Activated CD4-positive, alpha-beta T cell treated with anti-CD3 and anti-CD28 coated beads, Interleukin-2, amount 10 ng/mL, durations not matched to agents 24 days and 14 days (primary cell): ENCODE measurements at regions not wholly inside any gene's neighbourhood (a gene's known extent, or its start where the extent isn't known, plus 50 kb on each side); places are given as distances from the start of the nearest gene placed in this dataset.
"Not testable (repeated sequence)": the region's sequence is repeated elsewhere in the genome, so short reads cannot be mapped to it uniquely, and the experiment has no call there.

ENCODE experiments used
- DNase-seq: peaks from one replicate; pipeline ENCODE4 v3.0.0; 2022
- H3K27ac Mint-ChIP-seq: one replicate; pipeline ENCODE4 v1.8.0; 2022; ENCODE audit warnings: mild to moderate bottlenecking, mixed read lengths
- H3K27me3 Mint-ChIP-seq: one replicate; pipeline ENCODE4 v1.8.0; 2022; ENCODE audit warnings: mixed read lengths
- H3K36me3 Mint-ChIP-seq: one replicate; pipeline ENCODE4 v1.8.0; 2022; ENCODE audit warnings: low read depth, mild to moderate bottlenecking, mixed read lengths
- H3K4me1 Mint-ChIP-seq: one replicate; pipeline ENCODE4 v1.8.0; 2021; ENCODE audit warnings: mixed read lengths
- H3K4me3 Mint-ChIP-seq: one replicate; pipeline ENCODE4 v1.8.0; 2022; ENCODE audit warnings: mild to moderate bottlenecking, moderate library complexity, mixed read lengths
- H3K9me3 Mint-ChIP-seq: one replicate; pipeline ENCODE4 v1.8.0; 2021; ENCODE audit warnings: mixed read lengths
- intact Hi-C: fragments of 100-400 bp; cut with micrococcal nuclease; formaldehyde crosslinking; loops from one replicate; pipeline ENCODE4 v1.15.1; 2023

DNA sequence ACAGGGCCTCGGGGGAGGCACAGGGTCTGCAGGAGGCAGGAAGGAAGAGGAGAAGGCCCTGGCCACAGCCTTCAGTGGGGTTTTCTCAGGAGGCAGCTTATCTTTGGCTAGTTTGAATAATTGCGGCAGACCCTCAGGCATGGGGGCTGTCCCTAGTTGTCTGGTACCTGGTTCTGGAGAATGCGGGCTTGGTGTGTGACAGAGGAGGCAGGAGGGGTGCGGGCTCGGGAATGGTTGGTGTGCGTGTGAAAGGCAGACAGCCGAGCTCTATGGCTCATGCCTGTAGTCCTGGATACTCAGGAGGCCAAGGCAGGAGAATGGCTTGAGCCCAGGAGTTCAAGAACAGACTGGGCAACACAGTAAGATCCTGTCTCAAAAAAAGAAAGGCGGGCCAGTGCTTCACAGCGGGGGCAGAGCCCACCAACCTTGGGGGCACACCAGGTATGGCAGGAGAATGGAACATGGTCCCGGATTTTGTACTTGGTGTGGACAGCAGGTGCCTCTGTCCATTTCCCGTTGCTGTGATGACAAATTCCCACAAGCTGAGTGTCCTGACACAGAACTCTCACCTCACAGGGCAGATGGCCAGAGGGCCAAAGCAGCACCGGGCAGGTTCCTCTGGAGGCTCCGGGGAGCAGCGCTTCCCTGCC is 640.6 kb downstream of the TBC1D22A start:
- Mint-ChIP-seq H3K36me3 (no peaks in the 10 kb centered on the region), H3K4me3 (no peak overlapping the region), H3K27me3 (no peaks in the 10 kb centered on the region), H3K4me1 (no peaks in the 10 kb centered on the region), H3K27ac (no peak overlapping the region), H3K9me3 (no peaks in the 10 kb centered on the region)
- intact Hi-C loops = no loop called here
- DNase-seq = no peak

DNA sequence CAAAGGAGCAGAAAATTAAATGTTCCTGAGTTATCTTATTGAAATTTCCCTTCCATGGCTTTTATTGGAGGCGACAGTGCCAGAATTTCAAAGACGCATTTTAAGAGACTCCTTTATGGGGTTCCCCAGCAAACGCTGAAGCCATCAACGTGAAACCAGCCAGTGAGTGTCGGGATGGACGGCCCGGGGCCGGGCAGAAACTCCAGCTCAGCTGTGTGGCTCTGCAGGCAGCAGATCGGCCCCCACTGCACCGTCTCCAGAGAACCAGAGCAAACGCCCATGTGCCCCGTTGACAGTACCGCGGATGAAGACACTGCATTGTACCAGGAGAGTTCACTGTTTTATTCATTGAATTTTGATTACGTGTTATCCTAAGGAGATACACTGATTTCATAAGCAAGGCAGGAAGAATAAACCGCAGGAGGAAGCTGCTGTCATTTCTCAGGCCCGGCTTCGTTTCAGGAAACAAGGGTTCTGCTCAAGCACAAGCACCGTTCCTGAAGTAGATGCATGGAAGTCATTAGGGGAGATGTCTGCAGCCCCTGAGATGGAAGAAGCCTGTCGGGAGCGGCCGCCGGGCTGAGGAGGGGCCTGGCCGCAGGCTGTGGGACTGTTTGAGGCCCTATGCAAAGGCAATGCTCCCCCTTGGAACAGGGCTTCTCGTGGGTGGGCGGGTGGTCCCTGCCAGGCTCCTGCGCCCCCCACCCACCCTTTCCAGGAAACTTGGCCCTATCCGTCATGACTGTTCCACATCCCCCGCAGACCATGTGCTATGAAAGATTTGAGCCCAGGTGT is 639.7 kb downstream of the TBC1D22A start:
- no peaks in the 10 kb centered on the region for H3K27me3 Mint-ChIP-seq
- H3K4me1 Mint-ChIP-seq = no peaks in the 10 kb centered on the region
- no peak overlapping the region for H3K27ac Mint-ChIP-seq
- no peaks in the 10 kb centered on the region for H3K36me3 Mint-ChIP-seq
- H3K9me3 Mint-ChIP-seq = no peaks in the 10 kb centered on the region
- intact Hi-C loops = no loop called here
- no peak for DNase-seq
- H3K4me3 Mint-ChIP-seq = no peak overlapping the region

DNA sequence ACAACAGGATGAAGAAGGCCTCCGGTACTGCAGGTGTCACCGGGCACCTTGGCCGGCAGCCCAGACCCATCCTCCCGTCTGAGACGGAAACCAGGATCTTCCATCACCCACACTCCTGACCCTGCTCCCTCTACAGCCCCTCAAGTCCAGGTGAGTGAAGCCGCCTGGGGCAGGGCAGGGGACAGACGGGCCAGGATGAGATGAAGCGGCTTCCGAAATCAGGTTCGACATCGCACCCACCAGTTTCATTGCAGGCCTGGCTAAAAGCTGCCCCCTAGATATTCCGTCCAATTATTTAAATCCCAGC is 639.1 kb downstream of the TBC1D22A start:
- Mint-ChIP-seq H3K27ac (no peak overlapping the region), H3K9me3 (no peaks in the 10 kb centered on the region), H3K36me3 (no peaks in the 10 kb centered on the region), H3K4me3 (no peak overlapping the region), H3K4me1 (no peaks in the 10 kb centered on the region), H3K27me3 (no peaks in the 10 kb centered on the region)
- DNase-seq = no peak
- intact Hi-C loops = no loop called here

DNA sequence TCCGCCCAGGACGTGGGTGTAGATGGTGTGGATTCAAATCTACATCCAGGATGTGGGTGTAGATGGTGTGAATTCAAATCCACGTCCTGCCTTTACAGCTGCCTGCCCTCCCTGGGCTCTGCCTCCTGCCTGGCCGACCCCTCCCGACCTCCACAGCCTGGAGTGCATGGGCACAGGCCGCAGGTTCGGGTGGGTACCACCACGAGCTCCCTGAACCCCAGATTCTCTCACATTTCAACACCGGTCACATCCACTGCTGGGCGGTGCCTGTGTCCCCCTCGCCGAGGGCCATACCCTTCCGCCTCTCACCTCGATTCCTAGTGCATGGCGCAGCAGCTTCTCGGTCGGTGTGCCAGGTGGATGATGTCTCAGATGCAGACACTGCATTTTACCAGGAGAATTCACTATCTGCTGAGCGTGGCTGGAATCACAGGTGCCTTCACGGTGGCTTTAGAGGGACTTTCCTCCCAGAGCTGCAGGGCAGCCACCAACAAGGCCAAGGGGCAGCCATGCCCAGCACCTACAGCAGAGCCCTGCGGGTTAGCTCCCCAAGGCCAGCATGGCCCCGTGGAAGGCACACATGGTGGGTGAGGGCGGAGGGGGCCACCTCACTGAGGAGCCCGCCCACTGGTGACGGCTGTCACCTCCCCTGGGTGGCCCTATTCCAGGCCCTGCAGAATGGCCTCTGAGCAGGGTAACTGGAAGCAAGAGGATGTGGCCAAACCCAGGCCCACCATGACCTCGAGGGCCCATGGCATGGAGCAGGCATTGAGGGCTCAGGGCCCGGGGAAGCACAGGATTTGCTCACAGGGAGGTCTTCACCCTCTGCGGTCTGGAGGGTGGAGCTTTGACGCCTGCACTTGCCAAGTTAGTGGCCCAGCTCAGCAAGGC is 638.5 kb downstream of the TBC1D22A start:
- intact Hi-C loops = no loop called here
- H3K27ac Mint-ChIP-seq = no peak overlapping the region
- H3K27me3 Mint-ChIP-seq = no peaks in the 10 kb centered on the region
- no peaks in the 10 kb centered on the region for H3K36me3 Mint-ChIP-seq
- no peaks in the 10 kb centered on the region for H3K4me1 Mint-ChIP-seq
- H3K9me3 Mint-ChIP-seq = no peaks in the 10 kb centered on the region
- H3K4me3 Mint-ChIP-seq = no peak overlapping the region
- no peak for DNase-seq

DNA sequence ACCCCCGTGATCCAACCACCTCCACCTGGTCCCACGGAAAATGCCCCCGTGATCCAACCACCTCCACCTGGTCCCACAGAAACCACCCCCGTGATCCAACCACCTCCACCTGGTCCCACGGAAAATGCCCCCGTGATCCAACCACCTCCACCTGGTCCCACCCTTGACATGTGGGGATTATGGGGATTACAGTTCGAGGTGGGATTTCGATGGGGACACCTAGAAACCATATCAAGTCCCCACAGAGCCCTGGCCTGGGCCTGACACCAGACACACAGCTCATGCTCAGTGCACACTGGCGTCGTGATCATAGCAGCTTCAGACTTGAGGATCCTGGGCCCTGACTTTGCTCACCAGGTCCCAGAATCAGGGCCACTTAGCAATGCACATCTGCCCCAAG is 637.7 kb downstream of the TBC1D22A start:
- H3K9me3 Mint-ChIP-seq, intact Hi-C loops: not testable (repeated sequence)

DNA sequence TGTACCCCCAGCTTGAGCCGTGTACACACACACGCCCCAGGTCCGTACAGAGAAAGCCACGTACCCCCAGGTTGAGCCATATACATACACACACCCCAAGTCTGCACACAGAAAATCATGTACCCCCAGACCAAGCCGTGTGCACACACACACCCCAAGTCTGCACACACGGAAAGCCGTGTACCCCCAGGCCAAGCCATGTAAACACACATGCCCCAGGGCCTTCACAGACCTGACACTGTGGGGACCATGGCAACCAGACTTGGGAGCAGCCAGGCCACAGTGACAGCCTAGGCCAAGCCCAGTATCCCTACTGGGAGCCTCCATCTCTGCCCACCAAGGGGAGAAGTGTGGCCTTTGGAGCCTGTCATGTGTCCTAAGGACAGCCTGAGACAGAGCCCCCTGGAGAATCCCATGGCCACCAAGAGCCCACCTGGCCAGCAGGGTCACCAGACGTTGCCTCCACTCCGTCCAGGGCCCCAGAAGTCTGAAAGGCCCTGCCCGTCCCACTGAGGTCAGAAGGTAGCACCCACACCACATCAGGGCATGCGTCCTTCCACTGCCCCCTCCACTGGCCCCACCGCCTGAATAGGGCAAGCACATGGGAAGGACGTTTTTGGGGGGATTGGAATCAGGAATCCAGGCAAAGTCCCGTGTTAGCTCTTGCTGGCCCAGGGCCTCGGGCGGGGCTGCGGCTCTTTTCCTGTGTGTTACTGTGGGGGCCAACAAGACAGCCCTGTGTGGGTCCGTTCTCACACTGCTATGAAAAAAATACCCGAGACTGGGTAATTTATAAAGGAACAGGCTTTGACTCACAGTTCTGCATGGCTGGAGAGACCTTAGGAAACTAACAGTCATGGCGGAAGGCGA is 636.7 kb downstream of the TBC1D22A start:
- H3K4me3 Mint-ChIP-seq = no peak overlapping the region
- DNase-seq = no peak
- H3K4me1 Mint-ChIP-seq = no peaks in the 10 kb centered on the region
- no peaks in the 10 kb centered on the region for H3K9me3 Mint-ChIP-seq
- intact Hi-C loops = no loop called here
- no peaks in the 10 kb centered on the region for H3K36me3 Mint-ChIP-seq
- H3K27ac Mint-ChIP-seq = no peak overlapping the region
- no peaks in the 10 kb centered on the region for H3K27me3 Mint-ChIP-seq

More for the DNA sequence above, 637.7 kb downstream of the TBC1D22A start:
- H3K4me3 Mint-ChIP-seq, H3K27me3 Mint-ChIP-seq, H3K4me1 Mint-ChIP-seq, DNase-seq, H3K27ac Mint-ChIP-seq, H3K36me3 Mint-ChIP-seq: not testable (repeated sequence)

DNA sequence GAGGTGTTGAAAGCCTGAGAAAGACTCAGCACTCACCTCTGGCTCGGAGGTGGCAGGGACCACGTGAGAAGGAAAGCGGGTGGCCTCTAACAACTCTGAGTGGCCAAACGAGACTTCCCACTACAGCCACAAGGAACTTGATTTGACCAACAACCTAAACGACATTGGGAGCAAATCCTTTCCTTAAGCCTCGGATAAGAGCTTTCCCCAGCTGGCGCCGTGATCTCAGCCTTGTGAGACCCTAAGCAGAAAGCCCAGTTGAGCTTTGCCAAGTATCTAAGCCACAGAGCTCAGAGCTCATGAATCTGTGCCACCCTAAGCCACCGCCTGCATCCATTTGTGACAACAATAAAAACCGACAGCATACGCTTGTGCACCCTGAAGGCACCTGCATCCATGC is 636.0 kb downstream of the TBC1D22A start:
- no peak overlapping the region for H3K4me3 Mint-ChIP-seq
- intact Hi-C loops = no loop called here
- H3K27me3 Mint-ChIP-seq = no peaks in the 10 kb centered on the region
- H3K36me3 Mint-ChIP-seq = no peaks in the 10 kb centered on the region
- no peak for DNase-seq
- no peak overlapping the region for H3K27ac Mint-ChIP-seq
- H3K4me1 Mint-ChIP-seq = no peaks in the 10 kb centered on the region
- H3K9me3 Mint-ChIP-seq = no peaks in the 10 kb centered on the region

DNA sequence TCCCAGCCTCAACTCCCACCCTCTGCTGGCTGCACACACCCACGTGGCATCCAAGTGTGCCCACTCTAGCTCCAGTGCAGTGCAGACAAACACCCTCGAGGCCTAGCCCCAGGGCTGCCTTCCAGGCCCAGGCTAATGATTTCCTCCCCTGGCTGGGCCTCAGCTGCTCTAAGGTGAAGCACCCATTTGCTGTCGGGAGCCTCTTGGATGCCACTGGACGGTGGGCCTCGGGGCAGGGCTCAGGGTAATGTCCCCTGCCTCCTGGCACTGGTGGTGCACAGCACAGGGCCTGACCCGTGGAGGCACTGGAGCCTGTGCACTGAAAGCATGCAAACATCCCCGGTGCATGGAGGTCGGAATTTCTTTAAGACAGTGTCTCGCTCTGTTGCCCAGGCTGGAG is 635.2 kb downstream of the TBC1D22A start:
- H3K4me1 Mint-ChIP-seq = no peaks in the 10 kb centered on the region
- DNase-seq = no peak
- H3K27ac Mint-ChIP-seq = no peak overlapping the region
- no peak overlapping the region for H3K4me3 Mint-ChIP-seq
- no peaks in the 10 kb centered on the region for H3K9me3 Mint-ChIP-seq
- H3K27me3 Mint-ChIP-seq = no peaks in the 10 kb centered on the region
- H3K36me3 Mint-ChIP-seq = no peaks in the 10 kb centered on the region
- intact Hi-C loops = no loop called here

DNA sequence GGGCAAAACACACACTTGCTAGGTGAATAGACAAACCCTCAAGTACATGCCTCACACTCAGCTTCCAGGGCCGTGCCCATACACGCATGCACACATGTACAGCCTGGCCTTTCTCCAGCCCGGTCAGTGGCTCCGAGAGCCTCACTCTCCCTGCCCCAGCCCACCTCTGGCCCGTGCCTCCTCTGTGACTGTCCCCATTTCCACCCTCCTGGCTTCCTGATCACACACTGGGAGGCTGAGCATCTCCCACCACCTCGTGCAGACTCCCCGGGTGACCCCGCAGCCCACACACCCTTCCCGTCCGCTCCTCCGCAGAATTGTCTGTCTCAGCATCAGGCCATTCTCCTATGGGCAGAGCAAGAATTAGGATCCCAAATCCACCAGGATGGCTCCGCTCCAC is 634.1 kb downstream of the TBC1D22A start:
- Mint-ChIP-seq H3K4me1 (no peaks in the 10 kb centered on the region), H3K4me3 (no peak overlapping the region), H3K27ac (no peak overlapping the region), H3K36me3 (no peaks in the 10 kb centered on the region), H3K9me3 (no peaks in the 10 kb centered on the region), H3K27me3 (no peaks in the 10 kb centered on the region)
- DNase-seq = no peak
- intact Hi-C loops = no loop called here

DNA sequence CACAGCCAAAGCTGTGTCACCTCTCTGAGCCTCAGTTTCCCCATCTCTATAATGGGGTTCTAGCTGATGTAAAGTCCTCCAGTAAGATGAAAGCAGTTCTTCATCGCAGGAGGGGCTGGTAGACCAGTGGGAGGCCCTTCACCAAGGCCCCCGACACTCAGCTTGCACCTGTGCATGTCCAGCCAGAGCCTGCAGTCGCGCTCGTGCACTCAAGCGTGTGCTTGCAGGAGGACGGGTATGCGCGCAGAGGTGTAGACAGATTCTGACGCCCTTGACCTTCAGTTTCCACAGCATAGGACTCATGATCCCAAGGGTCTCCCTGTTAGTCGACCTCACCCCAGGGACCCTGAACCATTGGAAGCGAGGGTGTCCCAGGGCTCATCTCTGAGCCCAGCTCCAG is 633.7 kb downstream of the TBC1D22A start:
- Mint-ChIP-seq H3K36me3 (no peaks in the 10 kb centered on the region), H3K9me3 (no peaks in the 10 kb centered on the region), H3K4me3 (no peak overlapping the region), H3K27me3 (no peaks in the 10 kb centered on the region), H3K4me1 (no peaks in the 10 kb centered on the region), H3K27ac (no peak overlapping the region)
- DNase-seq = no peak
- intact Hi-C loops = no loop called here

DNA sequence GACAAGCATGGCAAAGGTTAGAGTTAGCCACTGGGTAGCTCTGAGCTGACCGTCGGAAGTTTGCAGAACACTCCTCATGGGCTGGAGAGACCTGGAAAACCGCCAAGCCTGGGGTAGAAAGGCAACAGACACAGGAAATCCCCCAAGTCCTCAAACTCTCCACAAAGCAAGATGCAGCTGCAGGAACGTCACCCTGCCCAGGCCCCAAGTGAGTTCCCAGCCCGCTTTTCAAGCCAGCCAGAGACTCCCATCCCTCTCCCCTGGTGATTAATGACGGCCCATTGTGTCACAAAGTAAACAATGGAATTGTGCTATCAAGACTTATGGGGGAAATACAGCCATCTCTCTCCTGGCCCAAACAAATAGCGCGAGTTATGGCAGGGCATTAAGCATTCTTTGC is 633.0 kb downstream of the TBC1D22A start:
- Mint-ChIP-seq H3K27me3 (no peaks in the 10 kb centered on the region), H3K9me3 (no peaks in the 10 kb centered on the region), H3K4me1 (no peaks in the 10 kb centered on the region), H3K27ac (no peak overlapping the region), H3K36me3 (no peaks in the 10 kb centered on the region), H3K4me3 (no peak overlapping the region)
- DNase-seq = no peak
- intact Hi-C loops = no loop called here

DNA sequence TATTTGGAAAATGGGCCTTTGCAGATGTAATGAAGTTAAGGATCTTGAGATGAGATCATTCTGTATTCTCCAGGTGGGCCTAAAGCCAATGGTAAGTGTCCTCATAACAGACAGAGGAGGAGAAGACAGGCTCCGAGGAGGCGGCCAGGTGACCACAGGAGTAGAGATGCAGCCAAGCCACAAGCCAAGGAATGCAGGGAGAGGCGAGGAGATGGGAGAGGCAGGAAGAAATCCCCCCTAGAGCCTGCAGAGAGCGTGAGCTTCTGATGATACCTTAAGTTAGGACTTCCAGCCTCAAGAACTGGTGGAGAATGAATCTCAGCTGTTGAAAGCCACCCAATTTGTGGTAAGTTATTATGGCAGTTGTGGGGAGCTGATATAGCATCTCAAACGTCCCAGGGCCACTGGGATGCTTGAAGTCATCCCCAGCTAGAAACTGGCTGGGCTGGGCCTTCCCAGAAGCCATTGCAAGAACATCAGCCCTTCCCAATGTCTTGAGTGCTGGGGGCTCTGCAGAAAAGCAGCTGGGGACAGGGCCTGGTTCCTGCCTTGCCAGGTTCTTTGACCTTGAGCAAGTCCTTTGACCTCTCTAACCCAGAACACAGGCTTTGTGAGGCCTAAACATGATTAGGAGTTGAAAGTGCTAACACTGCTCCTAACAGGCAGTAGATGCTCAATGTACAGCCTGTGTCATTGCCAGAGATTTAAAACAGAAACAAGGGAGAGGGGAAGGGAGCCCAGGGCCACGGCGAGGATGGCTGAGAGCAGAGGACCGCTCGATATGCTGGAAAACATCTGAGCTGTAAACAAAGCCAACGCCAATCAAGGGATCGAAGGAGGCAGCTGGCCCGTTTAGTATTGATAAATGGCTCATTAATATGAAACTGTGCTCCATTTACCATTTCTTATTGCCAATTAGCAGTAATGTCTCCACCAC is 632.3 kb downstream of the TBC1D22A start:
- Mint-ChIP-seq H3K9me3 (no peaks in the 10 kb centered on the region), H3K36me3 (no peaks in the 10 kb centered on the region), H3K27me3 (no peaks in the 10 kb centered on the region), H3K4me1 (no peaks in the 10 kb centered on the region), H3K27ac (no peak overlapping the region), H3K4me3 (no peak overlapping the region)
- no peak for DNase-seq
- intact Hi-C loops = no loop called here

DNA sequence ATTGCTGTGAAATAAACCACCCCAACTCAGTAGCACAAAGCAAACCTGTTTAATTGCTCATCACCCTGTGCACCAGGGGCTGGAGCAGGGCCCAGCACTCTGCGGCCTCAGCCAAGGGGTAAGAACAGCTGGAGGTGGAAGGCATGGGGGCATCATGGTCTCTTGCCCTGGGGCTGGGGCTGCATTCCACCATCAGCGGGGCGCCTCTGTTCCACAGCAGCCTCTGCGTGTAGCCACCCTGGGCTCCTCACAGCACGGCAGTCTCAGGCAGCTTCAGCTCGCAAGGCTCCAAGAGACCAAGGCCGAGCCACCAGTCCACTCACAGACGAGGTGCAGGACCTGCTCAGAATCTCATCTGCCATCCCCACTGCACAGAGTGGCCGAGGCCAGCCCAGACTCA is 630.7 kb downstream of the TBC1D22A start:
- no peaks in the 10 kb centered on the region for H3K4me1 Mint-ChIP-seq
- no peak overlapping the region for H3K4me3 Mint-ChIP-seq
- no peak for DNase-seq
- H3K27me3 Mint-ChIP-seq = no peaks in the 10 kb centered on the region
- intact Hi-C loops = no loop called here
- H3K27ac Mint-ChIP-seq = no peak overlapping the region
- no peaks in the 10 kb centered on the region for H3K36me3 Mint-ChIP-seq
- no peaks in the 10 kb centered on the region for H3K9me3 Mint-ChIP-seq
